SU-DHL-6 (cell line): ENCODE measurements at regions not wholly inside any gene's neighbourhood (a gene's known extent, or its start where the extent isn't known, plus 50 kb on each side); places are given as distances from the start of the nearest gene placed in this dataset.

Experiments used
- H2AFZ ChIP-seq: fragments of 200-600 bp; sonication (generic); 2 replicates; pipeline ENCODE4 v1.6.1; 2014; ENCODE audit warnings: low read depth, mild to moderate bottlenecking, moderate library complexity, mixed read lengths, antibody characterized with exemption, low read length; ENCODE audit not compliant: severe bottlenecking
- H3F3A ChIP-seq: fragments of 200-600 bp; shearing (Covaris generic); 2 replicates; pipeline ENCODE4 v1.6.0; 2016; ENCODE audit warnings: antibody characterized with exemption, mild to moderate bottlenecking; ENCODE audit not compliant: insufficient read depth
- H3K27ac ChIP-seq: fragments of 200-600 bp; sonication (generic); 2 replicates; pipeline ENCODE4 v1.5.1; 2016; ENCODE audit warnings: low read depth, mild to moderate bottlenecking, low read length, moderate library complexity, mixed read lengths
- H3K27me3 ChIP-seq: fragments of 200-600 bp; sonication (generic), shearing (Covaris generic); 2 replicates; pipeline ENCODE4 v1.6.0; 2014; ENCODE audit warnings: mild to moderate bottlenecking, low read length
- H3K36me3 ChIP-seq: fragments of 200-600 bp; sonication (generic); 2 replicates; pipeline ENCODE4 v1.6.1; 2014; ENCODE audit warnings: mild to moderate bottlenecking, low read length, mixed read lengths
- H3K4me2 ChIP-seq: fragments of 300-600, 200-600 bp; shearing (Covaris generic), sonication (generic); 2 replicates; pipeline ENCODE4 v1.6.0; 2014; ENCODE audit warnings: low read length, low read depth, mild to moderate bottlenecking; ENCODE audit not compliant: poor library complexity, severe bottlenecking
- H3K4me3 ChIP-seq: fragments of 200-600 bp; sonication (generic); 2 replicates; pipeline ENCODE4 v1.5.1; 2014; ENCODE audit warnings: antibody characterized with exemption, low read length, mild to moderate bottlenecking, mixed read lengths; ENCODE audit not compliant: insufficient read depth, poor library complexity, severe bottlenecking
- H3K79me2 ChIP-seq: fragments of 200-600 bp; sonication (generic); 2 replicates; pipeline ENCODE4 v1.6.1; 2014; ENCODE audit warnings: mild to moderate bottlenecking, low read length, moderate library complexity; ENCODE audit not compliant: insufficient read depth
- H3K9ac ChIP-seq: fragments of 200-600 bp; sonication (generic); 2 replicates; pipeline ENCODE4 v1.7.0; 2014; ENCODE audit warnings: mild to moderate bottlenecking, low read length
- H3K9me2 ChIP-seq: fragments of 200-600 bp; sonication (generic); replicated peaks from 2 replicates; pipeline ENCODE4 v1.6.1; 2014; ENCODE audit warnings: low read length; ENCODE audit not compliant: insufficient read depth
- H3K9me3 ChIP-seq: fragments of 200-600 bp; sonication (generic); 2 replicates; pipeline ENCODE4 v1.6.1; 2014; ENCODE audit warnings: low read length, mixed read lengths; ENCODE audit not compliant: insufficient read depth
- H4K20me1 ChIP-seq: fragments of 200-600 bp; sonication (generic); 2 replicates; pipeline ENCODE4 v1.6.1; 2014; ENCODE audit warnings: low read depth, mild to moderate bottlenecking, antibody characterized with exemption, low read length, moderate library complexity, mixed read lengths
- CTCF ChIP-seq: fragments of 200-600 bp; sonication (generic); IDR thresholded peaks from one replicate; pipeline ENCODE4 v1.5.1; 2017; ENCODE audit warnings: antibody characterized with exemption, mild to moderate bottlenecking, low read length, moderate library complexity; ENCODE audit not compliant: insufficient read depth, poor library complexity, severe bottlenecking
- EZH2phosphoT487 ChIP-seq: fragments of 200-600 bp; sonication (generic), shearing (Covaris generic); conservative IDR thresholded peaks from 2 replicates; pipeline ENCODE4 v1.6.1; 2018; ENCODE audit warnings: mild to moderate bottlenecking, antibody characterized with exemption, low read length, moderate library complexity, mixed read lengths

GRCh38 chr13:31862828-31863227 lies 123.5 kb downstream of the RXFP2 start:
- Histone ChIP-seq H3K4me3 (no peak overlapping the region), H3K9ac (no peak overlapping the region), H2AFZ (no peak overlapping the region), H3F3A (no peaks in the 10 kb centered on the region), H3K9me3 (no peaks in the 10 kb centered on the region), H3K27ac (no peak overlapping the region), H4K20me1 (no peaks in the 10 kb centered on the region), H3K4me2 (no peak overlapping the region), H3K36me3 (no peaks in the 10 kb centered on the region), H3K9me2 (no peaks in the 10 kb centered on the region), H3K79me2 (no peaks in the 10 kb centered on the region), H3K27me3 (no peaks in the 10 kb centered on the region)
- no peak for TF ChIP-seq EZH2phosphoT487
- TF ChIP-seq CTCF, result no peak

- Histone ChIP-seq H3K9ac (no peak overlapping the region), H3K27ac (no peak overlapping the region), H3K9me2 (no peaks in the 10 kb centered on the region), H2AFZ (no peak overlapping the region), H3K4me3 (no peak overlapping the region), H4K20me1 (no peaks in the 10 kb centered on the region), H3K27me3 (no peaks in the 10 kb centered on the region), H3K36me3 (no peaks in the 10 kb centered on the region), H3F3A (no peaks in the 10 kb centered on the region), H3K9me3 (no peaks in the 10 kb centered on the region), H3K4me2 (no peak overlapping the region), H3K79me2 (no peaks in the 10 kb centered on the region)
- TF ChIP-seq EZH2phosphoT487 (no peak), CTCF (no peak)
These were observed 125.0 kb downstream of the RXFP2 start for GRCh38 chr13:31864307-31864706.

GRCh38 chr13:31866099-31866498 lies 126.8 kb downstream of the RXFP2 start:
- Histone ChIP-seq H3K9ac (no peak overlapping the region), H3K36me3 (no peaks in the 10 kb centered on the region), H3K4me2 (no peak overlapping the region)

More at GRCh38 chr13:31866099-31866498, 126.8 kb downstream of the RXFP2 start:
- H3F3A ChIP-seq, result no peaks in the 10 kb centered on the region
- no peak overlapping the region for H3K27ac ChIP-seq
- H3K4me3 ChIP-seq, result no peak overlapping the region
- no peak for TF ChIP-seq CTCF
- TF ChIP-seq EZH2phosphoT487, result no peak
- no peak overlapping the region for H2AFZ ChIP-seq
- H3K9me2 ChIP-seq, result no peaks in the 10 kb centered on the region
- no peaks in the 10 kb centered on the region for H4K20me1 ChIP-seq
- no peaks in the 10 kb centered on the region for H3K9me3 ChIP-seq
- no peaks in the 10 kb centered on the region for H3K27me3 ChIP-seq
- no peaks in the 10 kb centered on the region for H3K79me2 ChIP-seq
